ENCODE measurements at regions not wholly inside any gene's neighbourhood (a gene's known extent, or its start where the extent isn't known, plus 50 kb on each side); places are given as distances from the start of the nearest gene placed in this dataset.
A peak's percentile ranks its signal among the peaks of the same experiment; 100 is the strongest.

GRCh38 chr5:4740156-4740555 lies 400.0 kb upstream of the ADAMTS16 start:
- Histone ChIP-seq H3K9me2 (ENCODE audit: insufficient read depth) (no peaks in the 10 kb centered on the region), H3K4me2 (no peak overlapping the region), H3K36me3 (ENCODE audit: insufficient read depth) (no peaks in the 10 kb centered on the region), H3K4me3 (no peak overlapping the region), H3K27me3 (ENCODE audit: insufficient read depth) (no peaks in the 10 kb centered on the region), H2AFZ (no peak overlapping the region), H3K27ac (ENCODE audit: low read depth) (no peak overlapping the region), H3K79me2 (replicated peaks; ENCODE audit: insufficient read depth) (no peaks in the 10 kb centered on the region), H3F3A (replicated peaks; ENCODE audit: low read depth) (no peaks in the 10 kb centered on the region), H3K4me1 (ENCODE audit: insufficient read depth) (no peaks in the 10 kb centered on the region), H4K20me1 (replicated peaks; ENCODE audit: insufficient read depth) (no peaks in the 10 kb centered on the region)
- no peak overlapping the region for H3K4me3 Mint-ChIP-seq
- DNase-seq (ENCODE audit: low spot score), result peak; percentile 16
- H3K36me3 Mint-ChIP-seq (ENCODE audit: low read depth), result no peaks in the 10 kb centered on the region
- peaks cover 5% of the 10 kb centered on the region; the same call in 1 of the 3 replicates for H3K9me3 Mint-ChIP-seq
- no peak for ATAC-seq
- no peaks in the 10 kb centered on the region for H3K4me1 Mint-ChIP-seq
- H3K27me3 Mint-ChIP-seq (ENCODE audit: insufficient read depth, low read depth, poor library complexity), result no peaks in the 10 kb centered on the region
- no peak for TF ChIP-seq EZH2 (IDR thresholded peaks at IDR 0.05; ENCODE audit: low read depth, unreplicated experiment)
- TF ChIP-seq NANOG (IDR thresholded peaks at IDR 0.05; ENCODE audit: borderline replicate concordance), result no peak
- TF ChIP-seq, protein P1, sequence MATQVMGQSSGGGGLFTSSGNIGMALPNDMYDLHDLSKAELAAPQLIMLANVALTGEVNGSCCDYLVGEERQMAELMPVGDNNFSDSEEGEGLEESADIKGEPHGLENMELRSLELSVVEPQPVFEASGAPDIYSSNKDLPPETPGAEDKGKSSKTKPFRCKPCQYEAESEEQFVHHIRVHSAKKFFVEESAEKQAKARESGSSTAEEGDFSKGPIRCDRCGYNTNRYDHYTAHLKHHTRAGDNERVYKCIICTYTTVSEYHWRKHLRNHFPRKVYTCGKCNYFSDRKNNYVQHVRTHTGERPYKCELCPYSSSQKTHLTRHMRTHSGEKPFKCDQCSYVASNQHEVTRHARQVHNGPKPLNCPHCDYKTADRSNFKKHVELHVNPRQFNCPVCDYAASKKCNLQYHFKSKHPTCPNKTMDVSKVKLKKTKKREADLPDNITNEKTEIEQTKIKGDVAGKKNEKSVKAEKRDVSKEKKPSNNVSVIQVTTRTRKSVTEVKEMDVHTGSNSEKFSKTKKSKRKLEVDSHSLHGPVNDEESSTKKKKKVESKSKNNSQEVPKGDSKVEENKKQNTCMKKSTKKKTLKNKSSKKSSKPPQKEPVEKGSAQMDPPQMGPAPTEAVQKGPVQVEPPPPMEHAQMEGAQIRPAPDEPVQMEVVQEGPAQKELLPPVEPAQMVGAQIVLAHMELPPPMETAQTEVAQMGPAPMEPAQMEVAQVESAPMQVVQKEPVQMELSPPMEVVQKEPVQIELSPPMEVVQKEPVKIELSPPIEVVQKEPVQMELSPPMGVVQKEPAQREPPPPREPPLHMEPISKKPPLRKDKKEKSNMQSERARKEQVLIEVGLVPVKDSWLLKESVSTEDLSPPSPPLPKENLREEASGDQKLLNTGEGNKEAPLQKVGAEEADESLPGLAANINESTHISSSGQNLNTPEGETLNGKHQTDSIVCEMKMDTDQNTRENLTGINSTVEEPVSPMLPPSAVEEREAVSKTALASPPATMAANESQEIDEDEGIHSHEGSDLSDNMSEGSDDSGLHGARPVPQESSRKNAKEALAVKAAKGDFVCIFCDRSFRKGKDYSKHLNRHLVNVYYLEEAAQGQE (IDR thresholded peaks at IDR 0.05; ENCODE audit: unreplicated experiment), result no peak
- TF ChIP-seq, protein P2, sequence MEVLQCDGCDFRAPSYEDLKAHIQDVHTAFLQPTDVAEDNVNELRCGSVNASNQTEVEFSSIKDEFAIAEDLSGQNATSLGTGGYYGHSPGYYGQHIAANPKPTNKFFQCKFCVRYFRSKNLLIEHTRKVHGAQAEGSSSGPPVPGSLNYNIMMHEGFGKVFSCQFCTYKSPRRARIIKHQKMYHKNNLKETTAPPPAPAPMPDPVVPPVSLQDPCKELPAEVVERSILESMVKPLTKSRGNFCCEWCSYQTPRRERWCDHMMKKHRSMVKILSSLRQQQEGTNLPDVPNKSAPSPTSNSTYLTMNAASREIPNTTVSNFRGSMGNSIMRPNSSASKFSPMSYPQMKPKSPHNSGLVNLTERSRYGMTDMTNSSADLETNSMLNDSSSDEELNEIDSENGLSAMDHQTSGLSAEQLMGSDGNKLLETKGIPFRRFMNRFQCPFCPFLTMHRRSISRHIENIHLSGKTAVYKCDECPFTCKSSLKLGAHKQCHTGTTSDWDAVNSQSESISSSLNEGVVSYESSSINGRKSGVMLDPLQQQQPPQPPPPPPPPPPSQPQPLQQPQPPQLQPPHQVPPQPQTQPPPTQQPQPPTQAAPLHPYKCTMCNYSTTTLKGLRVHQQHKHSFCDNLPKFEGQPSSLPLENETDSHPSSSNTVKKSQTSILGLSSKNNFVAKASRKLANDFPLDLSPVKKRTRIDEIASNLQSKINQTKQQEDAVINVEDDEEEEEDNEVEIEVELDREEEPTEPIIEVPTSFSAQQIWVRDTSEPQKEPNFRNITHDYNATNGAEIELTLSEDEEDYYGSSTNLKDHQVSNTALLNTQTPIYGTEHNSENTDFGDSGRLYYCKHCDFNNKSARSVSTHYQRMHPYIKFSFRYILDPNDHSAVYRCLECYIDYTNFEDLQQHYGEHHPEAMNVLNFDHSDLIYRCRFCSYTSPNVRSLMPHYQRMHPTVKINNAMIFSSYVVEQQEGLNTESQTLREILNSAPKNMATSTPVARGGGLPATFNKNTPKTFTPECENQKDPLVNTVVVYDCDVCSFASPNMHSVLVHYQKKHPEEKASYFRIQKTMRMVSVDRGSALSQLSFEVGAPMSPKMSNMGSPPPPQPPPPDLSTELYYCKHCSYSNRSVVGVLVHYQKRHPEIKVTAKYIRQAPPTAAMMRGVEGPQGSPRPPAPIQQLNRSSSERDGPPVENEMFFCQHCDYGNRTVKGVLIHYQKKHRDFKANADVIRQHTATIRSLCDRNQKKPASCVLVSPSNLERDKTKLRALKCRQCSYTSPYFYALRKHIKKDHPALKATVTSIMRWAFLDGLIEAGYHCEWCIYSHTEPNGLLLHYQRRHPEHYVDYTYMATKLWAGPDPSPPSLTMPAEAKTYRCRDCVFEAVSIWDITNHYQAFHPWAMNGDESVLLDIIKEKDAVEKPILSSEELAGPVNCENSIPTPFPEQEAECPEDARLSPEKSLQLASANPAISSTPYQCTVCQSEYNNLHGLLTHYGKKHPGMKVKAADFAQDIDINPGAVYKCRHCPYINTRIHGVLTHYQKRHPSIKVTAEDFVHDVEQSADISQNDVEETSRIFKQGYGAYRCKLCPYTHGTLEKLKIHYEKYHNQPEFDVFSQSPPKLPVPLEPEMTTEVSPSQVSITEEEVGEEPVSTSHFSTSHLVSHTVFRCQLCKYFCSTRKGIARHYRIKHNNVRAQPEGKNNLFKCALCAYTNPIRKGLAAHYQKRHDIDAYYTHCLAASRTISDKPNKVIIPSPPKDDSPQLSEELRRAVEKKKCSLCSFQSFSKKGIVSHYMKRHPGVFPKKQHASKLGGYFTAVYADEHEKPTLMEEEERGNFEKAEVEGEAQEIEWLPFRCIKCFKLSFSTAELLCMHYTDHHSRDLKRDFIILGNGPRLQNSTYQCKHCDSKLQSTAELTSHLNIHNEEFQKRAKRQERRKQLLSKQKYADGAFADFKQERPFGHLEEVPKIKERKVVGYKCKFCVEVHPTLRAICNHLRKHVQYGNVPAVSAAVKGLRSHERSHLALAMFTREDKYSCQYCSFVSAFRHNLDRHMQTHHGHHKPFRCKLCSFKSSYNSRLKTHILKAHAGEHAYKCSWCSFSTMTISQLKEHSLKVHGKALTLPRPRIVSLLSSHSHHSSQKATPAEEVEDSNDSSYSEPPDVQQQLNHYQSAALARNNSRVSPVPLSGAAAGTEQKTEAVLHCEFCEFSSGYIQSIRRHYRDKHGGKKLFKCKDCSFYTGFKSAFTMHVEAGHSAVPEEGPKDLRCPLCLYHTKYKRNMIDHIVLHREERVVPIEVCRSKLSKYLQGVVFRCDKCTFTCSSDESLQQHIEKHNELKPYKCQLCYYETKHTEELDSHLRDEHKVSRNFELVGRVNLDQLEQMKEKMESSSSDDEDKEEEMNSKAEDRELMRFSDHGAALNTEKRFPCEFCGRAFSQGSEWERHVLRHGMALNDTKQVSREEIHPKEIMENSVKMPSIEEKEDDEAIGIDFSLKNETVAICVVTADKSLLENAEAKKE (CRISPR knock-in tag; IDR thresholded peaks at IDR 0.05), result no peak
- TF ChIP-seq ZNF114 (CRISPR knock-in tag; IDR thresholded peaks at IDR 0.05), result no peak
- TF ChIP-seq EZH2phosphoT487 (IDR thresholded peaks at IDR 0.05; ENCODE audit: unreplicated experiment), result no peak
- TF ChIP-seq POLR2AphosphoS5 (IDR thresholded peaks at IDR 0.05; ENCODE audit: low read depth), result no peak
- no peak for TF ChIP-seq CREB1 (CRISPR knock-in tag; IDR thresholded peaks at IDR 0.05; ENCODE audit: low read depth)
- TF ChIP-seq ETS1 (IDR thresholded peaks at IDR 0.05), result no peak
- no peak for TF ChIP-seq STAT1 (IDR thresholded peaks at IDR 0.05; ENCODE audit: unreplicated experiment)
- no peak for TF ChIP-seq JUNB (IDR thresholded peaks at IDR 0.05; ENCODE audit: unreplicated experiment)
- TF ChIP-seq, protein P3, sequence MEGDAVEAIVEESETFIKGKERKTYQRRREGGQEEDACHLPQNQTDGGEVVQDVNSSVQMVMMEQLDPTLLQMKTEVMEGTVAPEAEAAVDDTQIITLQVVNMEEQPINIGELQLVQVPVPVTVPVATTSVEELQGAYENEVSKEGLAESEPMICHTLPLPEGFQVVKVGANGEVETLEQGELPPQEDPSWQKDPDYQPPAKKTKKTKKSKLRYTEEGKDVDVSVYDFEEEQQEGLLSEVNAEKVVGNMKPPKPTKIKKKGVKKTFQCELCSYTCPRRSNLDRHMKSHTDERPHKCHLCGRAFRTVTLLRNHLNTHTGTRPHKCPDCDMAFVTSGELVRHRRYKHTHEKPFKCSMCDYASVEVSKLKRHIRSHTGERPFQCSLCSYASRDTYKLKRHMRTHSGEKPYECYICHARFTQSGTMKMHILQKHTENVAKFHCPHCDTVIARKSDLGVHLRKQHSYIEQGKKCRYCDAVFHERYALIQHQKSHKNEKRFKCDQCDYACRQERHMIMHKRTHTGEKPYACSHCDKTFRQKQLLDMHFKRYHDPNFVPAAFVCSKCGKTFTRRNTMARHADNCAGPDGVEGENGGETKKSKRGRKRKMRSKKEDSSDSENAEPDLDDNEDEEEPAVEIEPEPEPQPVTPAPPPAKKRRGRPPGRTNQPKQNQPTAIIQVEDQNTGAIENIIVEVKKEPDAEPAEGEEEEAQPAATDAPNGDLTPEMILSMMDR (conservative IDR thresholded peaks at IDR 0.05; ENCODE audit: low read depth in 2 of 2), result no peak
- TF ChIP-seq ZNF331 (CRISPR knock-in tag; IDR thresholded peaks at IDR 0.05; ENCODE audit: low read depth), result no peak
- no peak overlapping the region for H3K27ac Mint-ChIP-seq

Measured in GM23338 (cell line).